Ishikawa (cell line): ENCODE measurements at regions not wholly inside any gene's neighbourhood (a gene's known extent, or its start where the extent isn't known, plus 50 kb on each side); places are given as distances from the start of the nearest gene placed in this dataset.

Source experiments
- CEBPB ChIP-seq: IDR thresholded peaks from 2 replicates; pipeline ENCODE4 v1.6.1; 2012
- CREB1 ChIP-seq: IDR thresholded peaks from 2 replicates; pipeline ENCODE4 v1.6.1; 2012; ENCODE audit warnings: low read depth
- EGR1 ChIP-seq: IDR thresholded peaks from 2 replicates; pipeline ENCODE4 v1.6.1; 2012
- MAX ChIP-seq: IDR thresholded peaks from 2 replicates; pipeline ENCODE4 v1.6.1; 2012

DNA sequence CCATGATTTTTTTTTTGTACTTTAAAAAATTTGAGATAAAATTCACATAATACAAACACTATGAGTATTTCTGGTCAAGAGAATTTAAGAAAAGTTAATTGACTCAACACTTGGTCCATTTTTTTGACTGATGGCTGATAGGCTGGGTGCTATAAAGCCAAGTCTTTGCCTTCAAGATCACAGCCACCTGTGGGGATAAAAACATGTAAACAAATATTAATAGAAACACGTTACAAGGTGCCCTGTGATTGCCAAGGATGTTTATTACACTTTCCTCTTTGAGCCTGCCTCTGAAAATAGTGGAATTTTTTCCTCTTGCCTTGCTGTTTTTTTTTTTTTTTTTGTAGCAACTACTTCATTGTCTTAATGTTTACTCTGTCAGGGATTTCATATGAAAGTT, 63.3 kb downstream of the FHIP1A start:
- TF ChIP-seq CEBPB (no peak), MAX (no peak), EGR1 (no peak), CREB1 (no peak)
